C4-2B (cell line): ENCODE measurements at regions not wholly inside any gene's neighbourhood (a gene's known extent, or its start where the extent isn't known, plus 50 kb on each side); places are given as distances from the start of the nearest gene placed in this dataset.

Experiments
- ZFX ChIP-seq: fragments of 450-650 bp; IDR thresholded peaks from 2 replicates; pipeline ENCODE4 v1.6.1; 2017
- TF ChIP-seq, protein P1 (sequence below): fragments of 450-650 bp; conservative IDR thresholded peaks from 2 replicates; pipeline ENCODE4 v1.5.1; 2017; ENCODE audit warnings: mild to moderate bottlenecking

DNA sequence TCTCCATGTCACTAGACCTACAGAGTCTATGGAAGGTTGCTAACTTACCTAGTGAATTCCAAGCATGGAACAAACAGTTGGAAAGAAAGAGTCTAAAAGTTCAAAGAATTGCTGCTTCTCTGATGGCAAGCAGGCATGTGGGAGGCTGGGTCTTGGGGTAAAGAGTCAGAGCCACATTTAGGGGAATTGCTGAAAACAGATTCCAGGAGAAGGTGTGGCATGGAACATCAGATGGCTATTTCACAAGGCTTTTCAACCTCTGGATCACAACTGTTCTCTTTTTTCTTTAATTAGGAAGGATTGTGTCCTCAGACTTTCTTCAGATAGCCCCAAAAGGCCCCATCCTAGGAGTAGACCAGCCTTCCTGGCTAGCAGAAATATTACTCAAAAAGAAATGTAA lies 601.5 kb downstream of the MAFB start:
- TF ChIP-seq, protein P1, sequence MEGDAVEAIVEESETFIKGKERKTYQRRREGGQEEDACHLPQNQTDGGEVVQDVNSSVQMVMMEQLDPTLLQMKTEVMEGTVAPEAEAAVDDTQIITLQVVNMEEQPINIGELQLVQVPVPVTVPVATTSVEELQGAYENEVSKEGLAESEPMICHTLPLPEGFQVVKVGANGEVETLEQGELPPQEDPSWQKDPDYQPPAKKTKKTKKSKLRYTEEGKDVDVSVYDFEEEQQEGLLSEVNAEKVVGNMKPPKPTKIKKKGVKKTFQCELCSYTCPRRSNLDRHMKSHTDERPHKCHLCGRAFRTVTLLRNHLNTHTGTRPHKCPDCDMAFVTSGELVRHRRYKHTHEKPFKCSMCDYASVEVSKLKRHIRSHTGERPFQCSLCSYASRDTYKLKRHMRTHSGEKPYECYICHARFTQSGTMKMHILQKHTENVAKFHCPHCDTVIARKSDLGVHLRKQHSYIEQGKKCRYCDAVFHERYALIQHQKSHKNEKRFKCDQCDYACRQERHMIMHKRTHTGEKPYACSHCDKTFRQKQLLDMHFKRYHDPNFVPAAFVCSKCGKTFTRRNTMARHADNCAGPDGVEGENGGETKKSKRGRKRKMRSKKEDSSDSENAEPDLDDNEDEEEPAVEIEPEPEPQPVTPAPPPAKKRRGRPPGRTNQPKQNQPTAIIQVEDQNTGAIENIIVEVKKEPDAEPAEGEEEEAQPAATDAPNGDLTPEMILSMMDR = no peak
- no peak for TF ChIP-seq ZFX
